ENCODE measurements at regions not wholly inside any gene's neighbourhood (a gene's known extent, or its start where the extent isn't known, plus 50 kb on each side); places are given as distances from the start of the nearest gene placed in this dataset.
A peak's percentile ranks its signal among the peaks of the same experiment; 100 is the strongest.

- no peak for DNase-seq
These were observed 157.5 kb upstream of the C21orf91 start for GRCh38 chr21:17976691-17977090.

GRCh38 chr21:17976139-17976538, 157.0 kb upstream of the C21orf91 start:
- DNase-seq: no peak

GRCh38 chr21:17967319-17967718, 148.2 kb upstream of the C21orf91 start:
- DNase-seq: no peak

- no peak for DNase-seq
These were observed 145.6 kb upstream of the C21orf91 start for GRCh38 chr21:17964716-17965115.

- DNase-seq: no peak
These were observed 145.0 kb upstream of the C21orf91 start for GRCh38 chr21:17964199-17964598.

GRCh38 chr21:17950591-17950990, 131.4 kb upstream of the C21orf91 start:
- no peak for DNase-seq

GRCh38 chr21:17949421-17949820, 130.3 kb upstream of the C21orf91 start:
- no peak for DNase-seq

GRCh38 chr21:17947531-17947930, 128.4 kb upstream of the C21orf91 start:
- DNase-seq: no peak

GRCh38 chr21:17931080-17931479, 111.9 kb upstream of the C21orf91 start:
- peak in 1 of 2 donors; percentile 37 for DNase-seq

GRCh38 chr21:17930093-17930492, 110.9 kb upstream of the C21orf91 start:
- no peak for DNase-seq

- DNase-seq: no peak
These were observed 110.4 kb upstream of the C21orf91 start for GRCh38 chr21:17929510-17929909.

GRCh38 chr21:17925899-17926298, 106.7 kb upstream of the C21orf91 start:
- DNase-seq: no peak

- DNase-seq: peak; percentile 45 to 67
These were observed 105.9 kb upstream of the C21orf91 start for GRCh38 chr21:17925000-17925610.

- no peak for DNase-seq
These were observed 102.7 kb upstream of the C21orf91 start for GRCh38 chr21:17921579-17922530.

- DNase-seq: no peak
These were observed 96.8 kb upstream of the C21orf91 start for GRCh38 chr21:17915976-17916375.

- no peak for DNase-seq
These were observed 92.5 kb upstream of the C21orf91 start for GRCh38 chr21:17911628-17912027.

GRCh38 chr21:17903929-17904639, 84.9 kb upstream of the C21orf91 start:
- DNase-seq: no peak

GRCh38 chr21:17903029-17903806, 84.1 kb upstream of the C21orf91 start:
- DNase-seq: peak in 1 of 2 donors; percentile 70

- DNase-seq: no peak
These were observed 82.4 kb upstream of the C21orf91 start for GRCh38 chr21:17901458-17902079.

GRCh38 chr21:17900990-17901385, 81.8 kb upstream of the C21orf91 start:
- DNase-seq: no peak

GRCh38 chr21:17900281-17900989, 81.3 kb upstream of the C21orf91 start:
- no peak for DNase-seq

GRCh38 chr21:17889171-17889570, 70.0 kb upstream of the C21orf91 start:
- DNase-seq: no peak
